HepG2 (cell line): ENCODE measurements at regions not wholly inside any gene's neighbourhood (a gene's known extent, or its start where the extent isn't known, plus 50 kb on each side); places are given as distances from the start of the nearest gene placed in this dataset.
A peak's percentile ranks its signal among the peaks of the same experiment; 100 is the strongest.

ENCODE experiments used
- ATAC-seq: fragments of 200-7000 bp; cut with Tn5 transposase; 3 replicates; pipeline ENCODE4 v1.9.1; 2020; ENCODE audit warnings: mild to moderate bottlenecking, moderate library complexity
- BruUV-seq: library from RNA; stranded (reverse); fragments of 400-500 nt; replicated peaks from 2 replicates; lab custom pipeline; 2021; lab: Mats Ljungman, UMichigan
- CTCF ChIA-PET: fragments of 300-600 bp; formaldehyde crosslinking; extraction: SDS; loops from one replicate; lab custom pipeline; 2021; ENCODE audit warnings: low total read pairs, inconsistent platforms, low intra/inter-chr PET ratio; lab: Yijun Ruan, JAX
- POLR2A ChIA-PET: fragments of 350-600 bp; sonication (Branson Sonifier 250); formaldehyde crosslinking; loops from one replicate; lab custom pipeline; 2020; ENCODE audit warnings: antibody characterized with exemption, inconsistent platforms; lab: Yijun Ruan, JAX
- DNase-seq: peaks from one replicate; pipeline ENCODE4 v3.0.0-alpha.2; 2015; ENCODE audit warnings: low spot score
- FAIRE-seq: peaks from 3 replicates; lab custom pipeline; 2011; peaks lifted over from hg19 to GRCh38; lab: Jason Lieb, UNC
- H2AFZ ChIP-seq: one replicate; pipeline ENCODE4 v1.6.1; 2011; ENCODE audit warnings: low read length, inconsistent platforms
- H3K27ac ChIP-seq: fragments of 300-600 bp; 3 replicates; pipeline ENCODE4 v1.8.0; 2011; ENCODE audit warnings: mixed run types, mild to moderate bottlenecking, mixed read lengths, low read length, inconsistent platforms; ENCODE audit not compliant: insufficient read depth; ENCODE audit errors: extremely low read length
- H3K27me3 ChIP-seq, 2 experiments: fragments of 200-600 bp in 1 of 2; 2 replicates in 1 of 2; 3 replicates in 1 of 2; pipeline versions ENCODE4 v1.6.0 to v1.8.0; 2011; ENCODE audit warnings: low read length in 2 of 2, mild to moderate bottlenecking in 2 of 2, moderate library complexity in 2 of 2, inconsistent platforms in 1 of 2; ENCODE audit not compliant: insufficient read depth in 2 of 2, control insufficient read depth in 1 of 2
- H3K36me3 ChIP-seq, 2 experiments: fragments of 200-600 bp in 1 of 2; replicated peaks in 1 of 2; 2 replicates in 1 of 2; 3 replicates in 1 of 2; pipeline versions ENCODE4 v1.5.1 to v1.8.0; 2011; ENCODE audit warnings: low read length in 2 of 2, inconsistent platforms in 1 of 2; ENCODE audit not compliant: insufficient read depth in 2 of 2, control insufficient read depth in 1 of 2
- H3K4me1 ChIP-seq: 2 replicates; pipeline ENCODE4 v1.5.1; 2012; ENCODE audit warnings: low read length, inconsistent platforms; ENCODE audit not compliant: insufficient read depth
- H3K4me2 ChIP-seq: 2 replicates; pipeline ENCODE4 v1.6.0; 2011; ENCODE audit warnings: low read depth, low read length, inconsistent platforms
- H3K4me3 ChIP-seq, 3 experiments: fragments of 200-600 bp in 1 of 3; sonication (generic), shearing (Covaris generic) in 1 of 3; replicated peaks in 1 of 3; 2 replicates each; pipeline ENCODE4 v1.5.1; 2011 to 2016; ENCODE audit warnings: low read length in 3 of 3, inconsistent platforms in 2 of 3, low read depth in 2 of 3, mild to moderate bottlenecking in 2 of 3, control low read depth in 1 of 3, mixed read lengths in 1 of 3; ENCODE audit not compliant: insufficient read depth in 1 of 3
- H3K79me2 ChIP-seq: one replicate; pipeline ENCODE4 v1.6.1; 2011; ENCODE audit warnings: low read length, inconsistent platforms; ENCODE audit not compliant: insufficient read depth
- H3K9ac ChIP-seq: 2 replicates; pipeline ENCODE4 v1.6.0; 2011; ENCODE audit warnings: mild to moderate bottlenecking, low read depth, low read length, inconsistent platforms; ENCODE audit not compliant: insufficient read depth
- H3K9me3 ChIP-seq: 2 replicates; pipeline ENCODE4 v1.5.1; 2012; ENCODE audit warnings: mild to moderate bottlenecking, low read length
- H4K20me1 ChIP-seq: 2 replicates; pipeline ENCODE4 v1.6.0; 2011; ENCODE audit warnings: inconsistent platforms, mild to moderate bottlenecking, low read length, moderate library complexity; ENCODE audit not compliant: insufficient read depth
- BRCA1 ChIP-seq: sonication (generic); formaldehyde crosslinking; IDR thresholded peaks from 2 replicates; pipeline ENCODE4 v1.4.0; 2020; ENCODE audit warnings: missing genetic modification reagents
- FOSL1 ChIP-seq: sonication (generic); formaldehyde crosslinking; IDR thresholded peaks from 2 replicates; pipeline ENCODE4 v1.9.0; 2021; ENCODE audit warnings: missing genetic modification reagents, borderline replicate concordance
- GLI4 ChIP-seq: sonication (generic); formaldehyde crosslinking; IDR thresholded peaks from 2 replicates; pipeline ENCODE4 v1.5.1; 2020; ENCODE audit warnings: missing genetic modification reagents, mild to moderate bottlenecking, moderate library complexity, borderline replicate concordance
- GPBP1L1 ChIP-seq: sonication (generic); formaldehyde crosslinking; IDR thresholded peaks from 2 replicates; pipeline ENCODE4 v1.5.0; 2020; ENCODE audit warnings: mild to moderate bottlenecking, missing genetic modification reagents
- KDM1A ChIP-seq: IDR thresholded peaks from 2 replicates; pipeline ENCODE4 v1.6.1; 2016; ENCODE audit warnings: missing compliant biosample characterization
- SNAPC5 ChIP-seq: sonication (generic); formaldehyde crosslinking; IDR thresholded peaks from 2 replicates; pipeline ENCODE4 v1.8.1; 2023; ENCODE audit warnings: mild to moderate bottlenecking, missing genetic modification reagents, borderline replicate concordance
- ZNF597 ChIP-seq: sonication (generic); formaldehyde crosslinking; IDR thresholded peaks from 2 replicates; pipeline ENCODE4 v1.5.0; 2020; ENCODE audit warnings: missing genetic modification reagents
- ZNF687 ChIP-seq: sonication (generic); formaldehyde crosslinking; IDR thresholded peaks from 2 replicates; pipeline ENCODE4 v1.5.1; 2020; ENCODE audit warnings: mild to moderate bottlenecking, missing genetic modification reagents, moderate library complexity
- ZNF83 ChIP-seq: sonication (generic); formaldehyde crosslinking; IDR thresholded peaks from 2 replicates; pipeline ENCODE4 v1.4.0; 2020; ENCODE audit warnings: missing genetic modification reagents, mild to moderate bottlenecking, borderline replicate concordance
- WGBS: methylation state at CpG from one replicate; pipeline ENCODE4 v1.1.6; 2017; ENCODE audit warnings: low lambda C conversion rate; 5-methylcytosine and 5-hydroxymethylcytosine counted together
- in situ Hi-C: cut with HindIII; loops from 2 replicates; pipeline ENCODE4 v1.10.0; 2017; ENCODE audit warnings: low pct_unique_long_range_greater_than_20kb; ENCODE audit not compliant: extremely low pct_ligation_motif_present
- intact Hi-C: fragments of 100-400 bp; cut with micrococcal nuclease; formaldehyde crosslinking; loops from one replicate; pipeline ENCODE4 v1.10.0; 2022; ENCODE audit not compliant: unreplicated experiment
- TF ChIP-seq, protein P1 (sequence below): sonication (generic); formaldehyde crosslinking; IDR thresholded peaks from 2 replicates; pipeline ENCODE4 v1.5.0; 2020; ENCODE audit warnings: missing genetic modification reagents

DNA sequence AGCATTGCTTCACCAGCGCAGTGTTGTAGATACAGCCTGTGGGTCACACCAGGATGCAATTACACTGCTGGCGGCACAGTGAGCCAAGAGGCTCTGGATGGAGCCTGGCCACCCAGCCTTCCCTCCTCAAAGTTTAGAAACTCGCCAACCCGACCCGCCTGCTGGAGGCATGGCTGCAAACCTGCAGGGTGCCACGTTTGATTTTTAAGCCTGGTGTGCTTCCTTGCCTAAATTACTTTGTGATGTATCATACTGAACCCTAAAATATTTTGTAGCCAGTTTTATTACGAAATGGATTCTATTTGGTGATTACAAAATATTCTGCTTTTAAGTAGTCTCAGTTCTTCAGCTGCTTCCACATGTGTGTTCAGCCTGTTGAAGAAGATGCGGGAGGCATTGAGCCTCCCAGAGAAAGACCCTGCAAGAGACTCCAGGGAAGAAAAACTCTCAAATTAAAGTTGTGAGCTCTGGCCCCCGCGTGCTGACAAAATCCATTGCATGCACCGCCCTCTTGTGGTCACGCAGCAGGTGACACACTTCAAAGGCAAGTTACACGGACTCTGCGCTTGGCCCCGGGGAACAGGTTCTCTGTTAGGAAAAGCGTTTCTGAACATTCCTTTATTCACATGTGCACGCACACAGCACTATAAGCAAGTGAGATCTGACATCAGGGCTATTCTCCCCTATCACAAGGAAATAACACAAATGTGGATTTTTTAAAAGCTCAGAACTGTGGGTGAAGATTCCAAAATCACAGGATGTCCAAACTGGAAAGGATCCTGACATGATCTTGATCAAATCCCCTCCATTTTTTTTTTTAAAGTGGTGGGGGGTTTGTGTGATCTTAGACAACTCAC is 63.0 kb upstream of the TWIST2 start (continued):
- TF ChIP-seq ZNF597 (CRISPR knock-in tag) (no peak), BRCA1 (CRISPR knock-in tag) (no peak), SNAPC5 (CRISPR knock-in tag) (no peak), GLI4 (CRISPR knock-in tag) (no peak), GPBP1L1 (CRISPR knock-in tag) (no peak), KDM1A (CRISPR knock-in tag) (no peak)
- TF ChIP-seq, protein P1, sequence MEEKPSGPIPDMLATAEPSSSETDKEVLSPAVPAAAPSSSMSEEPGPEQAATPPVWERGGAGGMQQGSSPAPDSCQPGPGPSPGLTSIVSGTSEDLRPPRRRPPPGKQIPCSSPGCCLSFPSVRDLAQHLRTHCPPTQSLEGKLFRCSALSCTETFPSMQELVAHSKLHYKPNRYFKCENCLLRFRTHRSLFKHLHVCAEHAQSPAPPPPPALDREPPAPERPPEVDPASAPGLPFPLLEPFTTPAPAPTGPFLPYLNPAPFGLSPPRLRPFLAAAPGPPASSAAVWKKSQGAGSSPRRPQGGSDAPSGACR (CRISPR knock-in tag), result no peak

- Histone ChIP-seq H3K27me3 (peaks cover 2 to 58% of the 10 kb centered on the region in 2 experiments), H3K27ac (no peak overlapping the region), H4K20me1 (no peaks in the 10 kb centered on the region), H3K79me2 (no peaks in the 10 kb centered on the region), H3K4me3 (no peak overlapping the region), H3K36me3 (no peaks in the 10 kb centered on the region), H3K4me1 (no peaks in the 10 kb centered on the region), H3K4me2 (no peak overlapping the region), H3K9me3 (no peaks in the 10 kb centered on the region), H2AFZ (no peak overlapping the region), H3K9ac (no peak overlapping the region)
- TF ChIP-seq FOSL1 (CRISPR knock-in tag), result no peak
- 0 out of 2 replicates have a peak, but pooled peaks have one; percentile 13 for TF ChIP-seq ZNF687 (CRISPR knock-in tag)
- TF ChIP-seq ZNF83, result no peak
- no peak for DNase-seq
- intact Hi-C loops (loop anchor here (1.0 to 5.0 kb wide), 4 partner anchors 65 to 413 kb away; no protein-coding TSS in a partner anchor), in situ Hi-C loops (loop anchor here (25.0 kb wide), 1 partner anchor 423 kb away; no protein-coding TSS in a partner anchor)
- peak; percentile 52 for ATAC-seq
- BruUV-seq, result no TSS peak
- 32% methylated on average over 6 of the region's 9 CpGs for WGBS
- ChIA-PET POLR2A (no interaction called here), CTCF (interaction anchor here (1.2 to 3.1 kb wide), 8 partner anchors 65 to 428 kb away, joined by 3 to 20 read pairs (median 5); no protein-coding TSS in a partner anchor)
- FAIRE-seq, result no peak
Observed at GRCh38 chr2:238785528-238785860, 62.4 kb upstream of the TWIST2 start.
